ENCODE measurements at regions not wholly inside any gene's neighbourhood (a gene's known extent, or its start where the extent isn't known, plus 50 kb on each side); places are given as distances from the start of the nearest gene placed in this dataset.

DNA sequence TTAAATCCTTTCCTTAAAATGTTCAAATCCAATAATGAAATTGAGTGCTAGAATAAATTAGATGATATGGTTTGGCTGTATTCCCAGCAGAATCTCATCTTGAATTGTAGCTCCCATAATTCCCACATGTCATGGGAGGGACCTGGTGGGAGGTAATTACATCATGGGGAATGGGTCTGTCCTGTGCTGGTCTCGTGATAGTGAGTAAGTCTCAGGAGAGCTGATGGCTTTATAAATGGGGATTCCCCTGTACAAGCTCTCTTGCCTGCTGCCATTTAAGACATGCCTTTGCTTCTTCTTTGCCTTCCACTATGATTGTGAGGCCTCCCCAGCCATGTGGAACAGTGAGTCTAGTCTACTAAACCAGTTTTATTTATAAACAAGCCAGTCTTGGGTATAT, 508.5 kb downstream of the ETNK1 start:
- no peak overlapping the region for H2BK15ac ChIP-seq (ENCODE audit: low read length)
- no peak overlapping the region for H2AFZ ChIP-seq (ENCODE audit: low read length)
- no peak overlapping the region for H3K27ac ChIP-seq (replicated peaks; ENCODE audit: low read length)
- H4K8ac ChIP-seq (ENCODE audit: low read depth, low read length): no peak overlapping the region
- no peak overlapping the region for H2BK5ac ChIP-seq (ENCODE audit: low read length)
- no peak overlapping the region for H3K4ac ChIP-seq (ENCODE audit: low read length)
- no peaks in the 10 kb centered on the region for H3K36me3 ChIP-seq (replicated peaks in 1 of 2; ENCODE audit: control insufficient read depth in 2 of 2, insufficient read depth in 2 of 2, low read length in 2 of 2)
- H3K4me2 ChIP-seq (ENCODE audit: insufficient read depth, low read length, poor library complexity, severe bottlenecking): no peak overlapping the region
- no peak overlapping the region for H2AK5ac ChIP-seq (ENCODE audit: low read depth, low read length)
- H2BK120ac ChIP-seq (ENCODE audit: low read depth, low read length): no peak overlapping the region
- no CpG with 5 or more reads among the region's 1 CpG for WGBS, 2 donors (ENCODE audit: extremely low coverage in 2 of 2, insufficient read length in 2 of 2, insufficient replicate concordance in 1 of 2)
- H3K14ac ChIP-seq (ENCODE audit: low read length): no peak overlapping the region
- no peaks in the 10 kb centered on the region for H3K9me3 ChIP-seq (replicated peaks in 1 of 2; ENCODE audit: control insufficient read depth in 2 of 2, insufficient read depth in 1 of 2, low read depth in 1 of 2, low read length in 2 of 2)
- no peak overlapping the region for H2BK12ac ChIP-seq (ENCODE audit: low read length)
- no peaks in the 10 kb centered on the region for H3K79me1 ChIP-seq (ENCODE audit: low read depth, low read length)
- no peaks in the 10 kb centered on the region for H3K4me1 ChIP-seq (ENCODE audit: control insufficient read depth in 2 of 2, insufficient read depth in 1 of 2, low read depth in 1 of 2, low read length in 2 of 2)
- no peak overlapping the region for H3K4me3 ChIP-seq (ENCODE audit: low read length in 2 of 2)
- no peak overlapping the region for H3K23ac ChIP-seq (ENCODE audit: low read depth, low read length, poor library complexity)
- no peaks in the 10 kb centered on the region for H3K27me3 ChIP-seq (ENCODE audit: control insufficient read depth in 3 of 3, insufficient read depth in 3 of 3, low read depth in 1 of 3, low read length in 3 of 3)
- no peak overlapping the region for H4K91ac ChIP-seq (ENCODE audit: low read depth, low read length, poor library complexity)
- no peak overlapping the region for H3K18ac ChIP-seq (ENCODE audit: low read length)
- no peak overlapping the region for H3K9ac ChIP-seq (ENCODE audit: low read depth, low read length, poor library complexity)
- no peak for DNase-seq (ENCODE audit: low spot score)

DNA sequence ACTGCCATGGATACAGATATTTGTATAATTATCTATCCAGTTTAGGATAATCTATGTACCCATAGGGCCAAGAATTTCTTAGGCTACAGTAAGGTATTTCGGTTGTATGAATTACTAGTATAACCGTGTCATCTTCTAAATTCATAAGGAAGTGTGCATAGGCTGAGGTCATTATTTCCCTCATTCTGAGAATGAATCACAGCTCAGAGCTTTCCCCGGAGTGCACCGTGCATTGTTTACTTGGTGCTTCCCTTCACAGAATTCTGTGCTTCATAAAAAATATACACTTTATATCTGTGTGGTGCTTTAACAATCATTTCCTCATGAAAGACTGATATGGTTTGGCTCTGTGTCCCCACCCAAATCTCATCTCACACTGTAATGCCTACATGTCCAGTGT, 514.1 kb downstream of the ETNK1 start:
- Histone ChIP-seq H3K9ac (ENCODE audit: low read depth, low read length, poor library complexity) (no peak overlapping the region), H3K9me3 (replicated peaks in 1 of 2; ENCODE audit: control insufficient read depth in 2 of 2, insufficient read depth in 1 of 2, low read depth in 1 of 2, low read length in 2 of 2) (no peaks in the 10 kb centered on the region), H2AK5ac (ENCODE audit: low read depth, low read length) (no peak overlapping the region), H4K91ac (ENCODE audit: low read depth, low read length, poor library complexity) (no peak overlapping the region), H3K27ac (replicated peaks; ENCODE audit: low read length) (no peak overlapping the region), H3K14ac (ENCODE audit: low read length) (no peak overlapping the region), H2AFZ (ENCODE audit: low read length) (no peak overlapping the region), H3K18ac (ENCODE audit: low read length) (no peak overlapping the region), H2BK15ac (ENCODE audit: low read length) (no peak overlapping the region), H2BK12ac (ENCODE audit: low read length) (no peak overlapping the region), H4K8ac (ENCODE audit: low read depth, low read length) (no peak overlapping the region), H3K27me3 (ENCODE audit: control insufficient read depth in 3 of 3, insufficient read depth in 3 of 3, low read depth in 1 of 3, low read length in 3 of 3) (no peaks in the 10 kb centered on the region), H3K23ac (ENCODE audit: low read depth, low read length, poor library complexity) (no peak overlapping the region), H3K79me1 (ENCODE audit: low read depth, low read length) (no peaks in the 10 kb centered on the region), H2BK5ac (ENCODE audit: low read length) (no peak overlapping the region), H3K4ac (ENCODE audit: low read length) (no peak overlapping the region), H3K4me1 (ENCODE audit: control insufficient read depth in 2 of 2, insufficient read depth in 1 of 2, low read depth in 1 of 2, low read length in 2 of 2) (no peaks in the 10 kb centered on the region), H3K36me3 (replicated peaks in 1 of 2; ENCODE audit: control insufficient read depth in 2 of 2, insufficient read depth in 2 of 2, low read length in 2 of 2) (no peaks in the 10 kb centered on the region), H2BK120ac (ENCODE audit: low read depth, low read length) (no peak overlapping the region), H3K4me3 (ENCODE audit: low read length in 2 of 2) (no peak overlapping the region), H3K4me2 (ENCODE audit: insufficient read depth, low read length, poor library complexity, severe bottlenecking) (no peak overlapping the region)
- WGBS, 2 donors (ENCODE audit: extremely low coverage in 2 of 2, insufficient read length in 2 of 2, insufficient replicate concordance in 1 of 2): no CpG with 5 or more reads among the region's 4 CpGs
- no peak for DNase-seq (ENCODE audit: low spot score)

DNA sequence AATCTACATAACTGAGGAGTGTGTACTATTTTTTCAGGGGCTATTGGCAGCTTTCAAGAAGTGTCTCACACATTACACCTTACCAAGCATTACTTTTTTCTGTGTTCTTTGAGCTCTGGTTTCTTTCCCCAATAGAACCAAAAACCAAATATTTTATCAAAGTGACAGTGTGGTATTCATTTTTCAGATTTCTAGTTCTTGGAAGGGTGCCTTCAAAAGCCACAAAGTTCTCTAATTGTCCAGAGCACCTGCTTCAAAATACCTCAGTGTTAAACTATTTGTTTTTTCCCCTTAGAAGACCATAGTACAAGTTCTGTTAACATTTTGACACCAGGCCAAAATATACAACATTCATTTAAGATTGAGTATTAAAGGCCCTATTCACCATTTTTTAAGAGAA, 515.7 kb downstream of the ETNK1 start:
- Histone ChIP-seq H3K4me1 (ENCODE audit: control insufficient read depth in 2 of 2, insufficient read depth in 1 of 2, low read depth in 1 of 2, low read length in 2 of 2) (no peaks in the 10 kb centered on the region), H3K9me3 (replicated peaks in 1 of 2; ENCODE audit: control insufficient read depth in 2 of 2, insufficient read depth in 1 of 2, low read depth in 1 of 2, low read length in 2 of 2) (peaks cover 0 to 4% of the 10 kb centered on the region in 2 donors), H4K91ac (ENCODE audit: low read depth, low read length, poor library complexity) (no peak overlapping the region), H3K27ac (replicated peaks; ENCODE audit: low read length) (no peak overlapping the region), H3K4ac (ENCODE audit: low read length) (no peak overlapping the region), H2BK5ac (ENCODE audit: low read length) (no peak overlapping the region), H3K23ac (ENCODE audit: low read depth, low read length, poor library complexity) (no peak overlapping the region), H3K79me1 (ENCODE audit: low read depth, low read length) (no peaks in the 10 kb centered on the region), H2BK15ac (ENCODE audit: low read length) (no peak overlapping the region), H3K14ac (ENCODE audit: low read length) (no peak overlapping the region), H2BK12ac (ENCODE audit: low read length) (no peak overlapping the region), H2AK5ac (ENCODE audit: low read depth, low read length) (no peak overlapping the region), H2BK120ac (ENCODE audit: low read depth, low read length) (no peak overlapping the region), H4K8ac (ENCODE audit: low read depth, low read length) (no peak overlapping the region), H3K36me3 (replicated peaks in 1 of 2; ENCODE audit: control insufficient read depth in 2 of 2, insufficient read depth in 2 of 2, low read length in 2 of 2) (no peaks in the 10 kb centered on the region), H3K4me3 (ENCODE audit: low read length in 2 of 2) (no peak overlapping the region), H3K9ac (ENCODE audit: low read depth, low read length, poor library complexity) (no peak overlapping the region), H3K27me3 (ENCODE audit: control insufficient read depth in 3 of 3, insufficient read depth in 3 of 3, low read depth in 1 of 3, low read length in 3 of 3) (no peaks in the 10 kb centered on the region), H3K4me2 (ENCODE audit: insufficient read depth, low read length, poor library complexity, severe bottlenecking) (no peak overlapping the region), H2AFZ (ENCODE audit: low read length) (no peak overlapping the region), H3K18ac (ENCODE audit: low read length) (no peak overlapping the region)
- no peak for DNase-seq (ENCODE audit: low spot score)

DNA sequence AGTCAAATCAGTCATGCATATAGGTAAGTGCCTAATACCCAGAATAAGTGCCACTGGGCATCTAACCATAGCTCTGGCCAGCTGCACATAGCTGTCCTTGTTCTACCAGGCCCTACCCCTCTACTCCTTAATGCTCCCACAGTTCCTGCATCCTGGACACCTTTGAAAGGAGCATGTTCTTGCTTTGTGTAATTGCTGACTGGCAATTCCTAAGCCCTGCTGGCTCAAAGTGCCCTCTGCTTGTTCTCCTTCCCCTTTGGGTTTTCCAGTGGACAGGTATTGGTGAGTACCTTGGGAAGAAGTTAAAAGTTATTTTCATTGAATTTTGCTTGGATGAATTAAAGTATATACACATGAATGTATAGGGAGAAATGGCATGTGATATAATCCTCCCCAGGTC, 516.4 kb downstream of the ETNK1 start:
- H3K23ac ChIP-seq (ENCODE audit: low read depth, low read length, poor library complexity): no peak overlapping the region
- H3K18ac ChIP-seq (ENCODE audit: low read length): no peak overlapping the region
- H3K27ac ChIP-seq (replicated peaks; ENCODE audit: low read length): no peak overlapping the region
- no peaks in the 10 kb centered on the region for H3K36me3 ChIP-seq (replicated peaks in 1 of 2; ENCODE audit: control insufficient read depth in 2 of 2, insufficient read depth in 2 of 2, low read length in 2 of 2)
- no peak overlapping the region for H2BK15ac ChIP-seq (ENCODE audit: low read length)
- H3K9me3 ChIP-seq (replicated peaks in 1 of 2; ENCODE audit: control insufficient read depth in 2 of 2, insufficient read depth in 1 of 2, low read depth in 1 of 2, low read length in 2 of 2): peaks cover 0 to 4% of the 10 kb centered on the region in 2 donors
- H2AK5ac ChIP-seq (ENCODE audit: low read depth, low read length): no peak overlapping the region
- no peak for DNase-seq (ENCODE audit: low spot score)
- H3K14ac ChIP-seq (ENCODE audit: low read length): no peak overlapping the region
- H2BK120ac ChIP-seq (ENCODE audit: low read depth, low read length): no peak overlapping the region
- H3K4me3 ChIP-seq (ENCODE audit: low read length in 2 of 2): no peak overlapping the region
- no peak overlapping the region for H3K4ac ChIP-seq (ENCODE audit: low read length)
- H3K4me2 ChIP-seq (ENCODE audit: insufficient read depth, low read length, poor library complexity, severe bottlenecking): no peak overlapping the region
- no peak overlapping the region for H4K91ac ChIP-seq (ENCODE audit: low read depth, low read length, poor library complexity)
- H3K4me1 ChIP-seq (ENCODE audit: control insufficient read depth in 2 of 2, insufficient read depth in 1 of 2, low read depth in 1 of 2, low read length in 2 of 2): no peaks in the 10 kb centered on the region
- no peak overlapping the region for H4K8ac ChIP-seq (ENCODE audit: low read depth, low read length)
- no peaks in the 10 kb centered on the region for H3K79me1 ChIP-seq (ENCODE audit: low read depth, low read length)
- H2BK5ac ChIP-seq (ENCODE audit: low read length): no peak overlapping the region
- H3K9ac ChIP-seq (ENCODE audit: low read depth, low read length, poor library complexity): no peak overlapping the region
- H2AFZ ChIP-seq (ENCODE audit: low read length): no peak overlapping the region
- H2BK12ac ChIP-seq (ENCODE audit: low read length): no peak overlapping the region
- H3K27me3 ChIP-seq (ENCODE audit: control insufficient read depth in 3 of 3, insufficient read depth in 3 of 3, low read depth in 1 of 3, low read length in 3 of 3): no peaks in the 10 kb centered on the region
